ENCODE measurements at regions not wholly inside any gene's neighbourhood (a gene's known extent, or its start where the extent isn't known, plus 50 kb on each side); places are given as distances from the start of the nearest gene placed in this dataset.

DNA sequence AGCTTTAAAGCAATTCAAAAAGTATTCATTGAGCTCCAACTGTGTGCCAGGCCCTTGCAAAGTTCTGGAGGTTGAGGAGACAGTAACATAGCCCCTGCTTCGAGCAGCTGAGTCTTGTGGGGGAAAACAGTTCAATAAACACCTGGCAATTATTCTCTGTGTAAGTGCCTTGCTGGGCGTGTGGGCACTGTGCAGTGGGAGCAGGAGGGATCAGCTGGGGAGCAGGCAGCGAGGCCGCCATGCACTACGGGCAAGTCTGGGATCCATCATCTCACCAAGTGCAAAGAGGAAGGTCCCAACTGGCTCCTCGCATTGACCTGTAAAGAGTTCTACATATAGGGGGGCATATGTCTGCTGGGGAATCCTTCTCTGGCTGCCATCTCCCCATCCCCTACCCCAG, 342.2 kb upstream of the HS6ST1 start:
- TF ChIP-seq POLR2AphosphoS5 (IDR thresholded peaks at IDR 0.05; ENCODE audit: low read depth, low read length) (no peak), POLR2A (IDR thresholded peaks at IDR 0.05; ENCODE audit: low read depth, low read length) (no peak), PAX5 (IDR thresholded peaks at IDR 0.05; ENCODE audit: insufficient read depth, low read length, severe bottlenecking) (no peak), TAF1 (IDR thresholded peaks at IDR 0.05; ENCODE audit: low read depth, low read length) (no peak), POU2F2 (IDR thresholded peaks at IDR 0.05; ENCODE audit: low read depth, low read length) (no peak)
